GM10266 (cell line): ENCODE measurements at regions not wholly inside any gene's neighbourhood (a gene's known extent, or its start where the extent isn't known, plus 50 kb on each side); places are given as distances from the start of the nearest gene placed in this dataset.

Experiments
- DNase-seq: peaks from one replicate; pipeline ENCODE4 v3.0.0; 2012; ENCODE audit errors: extremely low spot score
- CTCF ChIP-seq: IDR thresholded peaks from 2 replicates; pipeline ENCODE4 v1.5.1; 2012; ENCODE audit warnings: mild to moderate bottlenecking, low read depth; ENCODE audit not compliant: control insufficient read depth, insufficient read depth; ENCODE audit errors: missing control alignments

- no peak for DNase-seq
- no peak for TF ChIP-seq CTCF
Observed at GRCh38 chr1:47650205-47650604, 212.4 kb downstream of the FOXD2 start.

GRCh38 chr1:47650611-47651010 is 212.8 kb downstream of the FOXD2 start:
- TF ChIP-seq CTCF: no peak
- DNase-seq: no peak

- TF ChIP-seq CTCF: no peak
- no peak for DNase-seq
Observed at GRCh38 chr1:47651311-47652089, 213.7 kb downstream of the FOXD2 start.

- TF ChIP-seq CTCF: no peak
- no peak for DNase-seq
Observed at GRCh38 chr1:47655521-47656300, 217.9 kb downstream of the FOXD2 start.

GRCh38 chr1:47656719-47657685 is 219.2 kb downstream of the FOXD2 start:
- no peak for TF ChIP-seq CTCF
- no peak for DNase-seq

- no peak for TF ChIP-seq CTCF
- no peak for DNase-seq
Observed at GRCh38 chr1:47658161-47658920, 220.5 kb downstream of the FOXD2 start.
